ENCODE measurements at regions not wholly inside any gene's neighbourhood (a gene's known extent, or its start where the extent isn't known, plus 50 kb on each side); places are given as distances from the start of the nearest gene placed in this dataset.
"Not testable (repeated sequence)": the region's sequence is repeated elsewhere in the genome, so short reads cannot be mapped to it uniquely, and the experiment has no call there.

GRCh38 chr6:15892369-15892768, 229.5 kb upstream of the DTNBP1 start:
- no peak for DNase-seq (ENCODE audit: low read depth, low spot score)
- Histone ChIP-seq H3K9me3 (ENCODE audit: control insufficient read depth, insufficient read depth, low read length) (no peaks in the 10 kb centered on the region), H3K27ac (ENCODE audit: low read length) (no peak overlapping the region), H3K36me3 (ENCODE audit: control insufficient read depth, insufficient read depth, low read length) (no peaks in the 10 kb centered on the region), H3K4me1 (ENCODE audit: control insufficient read depth, insufficient read depth, low read length) (peaks cover 7% of the 10 kb centered on the region), H3K27me3 (ENCODE audit: control insufficient read depth, insufficient read depth, low read length) (no peaks in the 10 kb centered on the region), H3K4me3 (ENCODE audit: low read length) (no peak overlapping the region)
- no CpG with 5 or more reads among the region's 1 CpG for WGBS (ENCODE audit: insufficient coverage, insufficient read length)

- H3K27me3 ChIP-seq (ENCODE audit: control insufficient read depth, insufficient read depth, low read length), result no peaks in the 10 kb centered on the region
- no peaks in the 10 kb centered on the region for H3K9me3 ChIP-seq (ENCODE audit: control insufficient read depth, insufficient read depth, low read length)
- H3K36me3 ChIP-seq (ENCODE audit: control insufficient read depth, insufficient read depth, low read length), result no peaks in the 10 kb centered on the region
- no peak overlapping the region for H3K27ac ChIP-seq (ENCODE audit: low read length)
- H3K4me1 ChIP-seq (ENCODE audit: control insufficient read depth, insufficient read depth, low read length), result no peaks in the 10 kb centered on the region
- no peak overlapping the region for H3K4me3 ChIP-seq (ENCODE audit: low read length)
- no peak for DNase-seq (ENCODE audit: low read depth, low spot score)
- no CpG with 5 or more reads among the region's 10 CpGs for WGBS (ENCODE audit: insufficient coverage, insufficient read length)
These were observed 226.3 kb upstream of the DTNBP1 start for GRCh38 chr6:15888798-15889772.

- H3K27me3 ChIP-seq (ENCODE audit: control insufficient read depth, insufficient read depth, low read length), result no peaks in the 10 kb centered on the region
- no peaks in the 10 kb centered on the region for H3K36me3 ChIP-seq (ENCODE audit: control insufficient read depth, insufficient read depth, low read length)
- no peak overlapping the region for H3K27ac ChIP-seq (ENCODE audit: low read length)
- no peaks in the 10 kb centered on the region for H3K4me1 ChIP-seq (ENCODE audit: control insufficient read depth, insufficient read depth, low read length)
- H3K4me3 ChIP-seq (ENCODE audit: low read length), result no peak overlapping the region
- no peak for DNase-seq (ENCODE audit: low read depth, low spot score)
- WGBS (ENCODE audit: insufficient coverage, insufficient read length), result no CpG with 5 or more reads among the region's 10 CpGs
- H3K9me3 ChIP-seq (ENCODE audit: control insufficient read depth, insufficient read depth, low read length), result no peaks in the 10 kb centered on the region
These were observed 224.9 kb upstream of the DTNBP1 start for GRCh38 chr6:15887491-15888461.

GRCh38 chr6:15885624-15886023, 222.8 kb upstream of the DTNBP1 start:
- no CpG with 5 or more reads among the region's 5 CpGs for WGBS (ENCODE audit: insufficient coverage, insufficient read length)
- no peak overlapping the region for H3K4me3 ChIP-seq (ENCODE audit: low read length)
- no peaks in the 10 kb centered on the region for H3K9me3 ChIP-seq (ENCODE audit: control insufficient read depth, insufficient read depth, low read length)
- H3K36me3 ChIP-seq (ENCODE audit: control insufficient read depth, insufficient read depth, low read length), result no peaks in the 10 kb centered on the region
- no peaks in the 10 kb centered on the region for H3K27me3 ChIP-seq (ENCODE audit: control insufficient read depth, insufficient read depth, low read length)
- DNase-seq (ENCODE audit: low read depth, low spot score), result no peak
- H3K27ac ChIP-seq (ENCODE audit: low read length), result no peak overlapping the region
- H3K4me1 ChIP-seq (ENCODE audit: control insufficient read depth, insufficient read depth, low read length), result no peaks in the 10 kb centered on the region

GRCh38 chr6:15883593-15883992, 220.8 kb upstream of the DTNBP1 start:
- not testable (repeated sequence) for H3K9me3 ChIP-seq (ENCODE audit: control insufficient read depth, insufficient read depth, low read length); DNase-seq (ENCODE audit: low read depth, low spot score); H3K4me3 ChIP-seq (ENCODE audit: low read length); H3K36me3 ChIP-seq (ENCODE audit: control insufficient read depth, insufficient read depth, low read length); H3K27me3 ChIP-seq (ENCODE audit: control insufficient read depth, insufficient read depth, low read length); H3K27ac ChIP-seq (ENCODE audit: low read length); H3K4me1 ChIP-seq (ENCODE audit: control insufficient read depth, insufficient read depth, low read length)
- WGBS (ENCODE audit: insufficient coverage, insufficient read length), result no CpG with 5 or more reads among the region's 10 CpGs

GRCh38 chr6:15882915-15883314, 220.1 kb upstream of the DTNBP1 start:
- WGBS (ENCODE audit: insufficient coverage, insufficient read length), result no CpG with 5 or more reads among the region's 6 CpGs
- DNase-seq (ENCODE audit: low read depth, low spot score), result no peak

GRCh38 chr6:15882345-15882744, 219.5 kb upstream of the DTNBP1 start:
- no peaks in the 10 kb centered on the region for H3K36me3 ChIP-seq (ENCODE audit: control insufficient read depth, insufficient read depth, low read length)
- DNase-seq (ENCODE audit: low read depth, low spot score), result no peak
- no peaks in the 10 kb centered on the region for H3K9me3 ChIP-seq (ENCODE audit: control insufficient read depth, insufficient read depth, low read length)
- no peaks in the 10 kb centered on the region for H3K27me3 ChIP-seq (ENCODE audit: control insufficient read depth, insufficient read depth, low read length)
- H3K4me3 ChIP-seq (ENCODE audit: low read length), result no peak overlapping the region
- WGBS (ENCODE audit: insufficient coverage, insufficient read length), result no CpG with 5 or more reads among the region's 4 CpGs
- no peak overlapping the region for H3K27ac ChIP-seq (ENCODE audit: low read length)
- H3K4me1 ChIP-seq (ENCODE audit: control insufficient read depth, insufficient read depth, low read length), result no peaks in the 10 kb centered on the region

More at GRCh38 chr6:15882915-15883314, 220.1 kb upstream of the DTNBP1 start:
- Histone ChIP-seq H3K4me3 (ENCODE audit: low read length) (no peak overlapping the region), H3K36me3 (ENCODE audit: control insufficient read depth, insufficient read depth, low read length) (no peaks in the 10 kb centered on the region), H3K4me1 (ENCODE audit: control insufficient read depth, insufficient read depth, low read length) (no peaks in the 10 kb centered on the region), H3K27me3 (ENCODE audit: control insufficient read depth, insufficient read depth, low read length) (no peaks in the 10 kb centered on the region), H3K9me3 (ENCODE audit: control insufficient read depth, insufficient read depth, low read length) (no peaks in the 10 kb centered on the region), H3K27ac (ENCODE audit: low read length) (no peak overlapping the region)

GRCh38 chr6:15881150-15881549, 218.3 kb upstream of the DTNBP1 start:
- DNase-seq (ENCODE audit: low read depth, low spot score), result no peak
- no peaks in the 10 kb centered on the region for H3K36me3 ChIP-seq (ENCODE audit: control insufficient read depth, insufficient read depth, low read length)
- no peak overlapping the region for H3K4me3 ChIP-seq (ENCODE audit: low read length)
- WGBS (ENCODE audit: insufficient coverage, insufficient read length), result no CpG with 5 or more reads among the region's 3 CpGs
- H3K4me1 ChIP-seq (ENCODE audit: control insufficient read depth, insufficient read depth, low read length), result no peaks in the 10 kb centered on the region
- no peaks in the 10 kb centered on the region for H3K27me3 ChIP-seq (ENCODE audit: control insufficient read depth, insufficient read depth, low read length)
- H3K9me3 ChIP-seq (ENCODE audit: control insufficient read depth, insufficient read depth, low read length), result no peaks in the 10 kb centered on the region
- no peak overlapping the region for H3K27ac ChIP-seq (ENCODE audit: low read length)

- Histone ChIP-seq H3K36me3 (ENCODE audit: control insufficient read depth, insufficient read depth, low read length) (no peaks in the 10 kb centered on the region), H3K4me1 (ENCODE audit: control insufficient read depth, insufficient read depth, low read length) (no peaks in the 10 kb centered on the region), H3K9me3 (ENCODE audit: control insufficient read depth, insufficient read depth, low read length) (no peaks in the 10 kb centered on the region), H3K27me3 (ENCODE audit: control insufficient read depth, insufficient read depth, low read length) (no peaks in the 10 kb centered on the region), H3K27ac (ENCODE audit: low read length) (no peak overlapping the region), H3K4me3 (ENCODE audit: low read length) (no peak overlapping the region)
- no CpG with 5 or more reads among the region's 4 CpGs for WGBS (ENCODE audit: insufficient coverage, insufficient read length)
- DNase-seq (ENCODE audit: low read depth, low spot score), result no peak
These were observed 217.6 kb upstream of the DTNBP1 start for GRCh38 chr6:15880262-15880973.

Data from iPS DF 6.9 (cell line).